PFSK-1 (cell line): ENCODE measurements at regions not wholly inside any gene's neighbourhood (a gene's known extent, or its start where the extent isn't known, plus 50 kb on each side); places are given as distances from the start of the nearest gene placed in this dataset.

ENCODE experiments used
- POLR2AphosphoS5 ChIP-seq: IDR thresholded peaks from 2 replicates; pipeline ENCODE4 v1.6.1; 2012; ENCODE audit warnings: low read depth, mild to moderate bottlenecking, control low read depth, low read length, moderate library complexity
- REST ChIP-seq, 2 experiments: IDR thresholded peaks; 2 replicates each; pipeline versions ENCODE4 v1.6.1 to v1.8.0; 2011 to 2012; ENCODE audit warnings: low read depth in 2 of 2, low read length in 2 of 2, control low read depth in 1 of 2, inconsistent platforms in 1 of 2, mild to moderate bottlenecking in 1 of 2, moderate library complexity in 1 of 2; ENCODE audit not compliant: insufficient read depth in 1 of 2
- SIN3A ChIP-seq: IDR thresholded peaks from 2 replicates; pipeline ENCODE4 v1.6.1; 2012; ENCODE audit warnings: mild to moderate bottlenecking, low read length, moderate library complexity, borderline replicate concordance; ENCODE audit not compliant: insufficient read depth

GRCh38 chrX:131729295-131729694 is 185.4 kb downstream of the OR13H1 start:
- no peak for TF ChIP-seq SIN3A
- no peak for TF ChIP-seq POLR2AphosphoS5
- no peak for TF ChIP-seq REST (IDR thresholded peaks at IDR 0.05; ENCODE audit: insufficient read depth in 1 of 2, low read depth in 2 of 2, low read length in 2 of 2)
